ENCODE measurements at regions not wholly inside any gene's neighbourhood (a gene's known extent, or its start where the extent isn't known, plus 50 kb on each side); places are given as distances from the start of the nearest gene placed in this dataset.

- H3K9me3 ChIP-seq (ENCODE audit: insufficient read depth, low read depth, low read length), result no peaks in the 10 kb centered on the region
- Mint-ChIP-seq H3K36me3 (ENCODE audit: low read depth, unreplicated experiment) (no peaks in the 10 kb centered on the region), H3K27ac (ENCODE audit: unreplicated experiment) (no peak overlapping the region), H3K4me1 (ENCODE audit: low read depth, unreplicated experiment) (no peaks in the 10 kb centered on the region), H3K9me3 (ENCODE audit: unreplicated experiment) (no peaks in the 10 kb centered on the region), H3K27me3 (ENCODE audit: low read depth, unreplicated experiment) (no peaks in the 10 kb centered on the region), H3K4me3 (ENCODE audit: unreplicated experiment) (no peak overlapping the region)
- FAIRE-seq, result peak; percentile 80
- H3K27ac ChIP-seq (ENCODE audit: low read depth, low read length), result no peak overlapping the region
- no peaks in the 10 kb centered on the region for H3K36me3 ChIP-seq (ENCODE audit: insufficient read depth, low read length)
- no peak overlapping the region for H3K4me3 ChIP-seq (ENCODE audit: insufficient read depth, low read depth, low read length)
- H3K79me2 ChIP-seq (ENCODE audit: insufficient read depth, low read length), result no peaks in the 10 kb centered on the region
- H2AFZ ChIP-seq (ENCODE audit: low read depth, low read length), result no peak overlapping the region
- no peaks in the 10 kb centered on the region for H3K4me1 ChIP-seq (ENCODE audit: insufficient read depth, low read length)
- H4K20me1 ChIP-seq (ENCODE audit: insufficient read depth, low read length), result no peaks in the 10 kb centered on the region
- H3K27me3 ChIP-seq (ENCODE audit: insufficient read depth, low read length), result no peaks in the 10 kb centered on the region
- TF ChIP-seq CTCF (IDR thresholded peaks at IDR 0.05; ENCODE audit: insufficient read depth, low read depth, low read length) (no peak), EZH2 (IDR thresholded peaks at IDR 0.05; ENCODE audit: insufficient read depth, low read length) (no peak)
- H3K4me2 ChIP-seq (ENCODE audit: low read length), result no peak overlapping the region
- DNase-seq (ENCODE audit: low read depth), result no peak
- no peak overlapping the region for H3K9ac ChIP-seq (ENCODE audit: low read length)
These were observed 220.6 kb upstream of the S100G start for GRCh38 chrX:16429406-16429805.

- Histone ChIP-seq H3K4me2 (ENCODE audit: low read length) (no peak overlapping the region), H2AFZ (ENCODE audit: low read depth, low read length) (no peak overlapping the region), H3K79me2 (ENCODE audit: insufficient read depth, low read length) (no peaks in the 10 kb centered on the region), H3K9me3 (ENCODE audit: insufficient read depth, low read depth, low read length) (no peaks in the 10 kb centered on the region), H3K9ac (ENCODE audit: low read length) (no peak overlapping the region), H3K4me3 (ENCODE audit: insufficient read depth, low read depth, low read length) (no peak overlapping the region), H3K36me3 (ENCODE audit: insufficient read depth, low read length) (no peaks in the 10 kb centered on the region), H3K27ac (ENCODE audit: low read depth, low read length) (no peak overlapping the region), H3K4me1 (ENCODE audit: insufficient read depth, low read length) (no peaks in the 10 kb centered on the region), H4K20me1 (ENCODE audit: insufficient read depth, low read length) (no peaks in the 10 kb centered on the region), H3K27me3 (ENCODE audit: insufficient read depth, low read length) (no peaks in the 10 kb centered on the region)
- TF ChIP-seq CTCF (IDR thresholded peaks at IDR 0.05; ENCODE audit: insufficient read depth, low read depth, low read length), result no peak
- no peak for TF ChIP-seq EZH2 (IDR thresholded peaks at IDR 0.05; ENCODE audit: insufficient read depth, low read length)
- H3K27me3 Mint-ChIP-seq (ENCODE audit: low read depth, unreplicated experiment), result no peaks in the 10 kb centered on the region
- DNase-seq (ENCODE audit: low read depth), result no peak
- no peaks in the 10 kb centered on the region for H3K36me3 Mint-ChIP-seq (ENCODE audit: low read depth, unreplicated experiment)
- no peaks in the 10 kb centered on the region for H3K4me1 Mint-ChIP-seq (ENCODE audit: low read depth, unreplicated experiment)
- no peaks in the 10 kb centered on the region for H3K9me3 Mint-ChIP-seq (ENCODE audit: unreplicated experiment)
- H3K4me3 Mint-ChIP-seq (ENCODE audit: unreplicated experiment), result no peak overlapping the region
- H3K27ac Mint-ChIP-seq (ENCODE audit: unreplicated experiment), result no peak overlapping the region
- FAIRE-seq, result peak; percentile 92
These were observed 218.7 kb upstream of the S100G start for GRCh38 chrX:16431266-16431665.

- Mint-ChIP-seq H3K4me1 (ENCODE audit: low read depth, unreplicated experiment) (no peaks in the 10 kb centered on the region), H3K4me3 (ENCODE audit: unreplicated experiment) (no peak overlapping the region), H3K36me3 (ENCODE audit: low read depth, unreplicated experiment) (no peaks in the 10 kb centered on the region), H3K27me3 (ENCODE audit: low read depth, unreplicated experiment) (no peaks in the 10 kb centered on the region), H3K27ac (ENCODE audit: unreplicated experiment) (no peak overlapping the region), H3K9me3 (ENCODE audit: unreplicated experiment) (no peaks in the 10 kb centered on the region)
- no peak overlapping the region for H3K4me3 ChIP-seq (ENCODE audit: insufficient read depth, low read depth, low read length)
- no peaks in the 10 kb centered on the region for H4K20me1 ChIP-seq (ENCODE audit: insufficient read depth, low read length)
- no peaks in the 10 kb centered on the region for H3K27me3 ChIP-seq (ENCODE audit: insufficient read depth, low read length)
- no peaks in the 10 kb centered on the region for H3K9me3 ChIP-seq (ENCODE audit: insufficient read depth, low read depth, low read length)
- TF ChIP-seq EZH2 (IDR thresholded peaks at IDR 0.05; ENCODE audit: insufficient read depth, low read length) (no peak), CTCF (IDR thresholded peaks at IDR 0.05; ENCODE audit: insufficient read depth, low read depth, low read length) (no peak)
- no peaks in the 10 kb centered on the region for H3K4me1 ChIP-seq (ENCODE audit: insufficient read depth, low read length)
- no peak overlapping the region for H3K27ac ChIP-seq (ENCODE audit: low read depth, low read length)
- no peak overlapping the region for H3K9ac ChIP-seq (ENCODE audit: low read length)
- no peaks in the 10 kb centered on the region for H3K79me2 ChIP-seq (ENCODE audit: insufficient read depth, low read length)
- no peaks in the 10 kb centered on the region for H3K36me3 ChIP-seq (ENCODE audit: insufficient read depth, low read length)
- DNase-seq (ENCODE audit: low read depth) (no peak), FAIRE-seq (no peak)
- no peak overlapping the region for H2AFZ ChIP-seq (ENCODE audit: low read depth, low read length)
- no peak overlapping the region for H3K4me2 ChIP-seq (ENCODE audit: low read length)
These were observed 216.9 kb upstream of the S100G start for GRCh38 chrX:16433021-16433420.

All from astrocyte (in vitro differentiated cells and primary cell).